Keratinocyte (primary cell): ENCODE measurements at regions not wholly inside any gene's neighbourhood (a gene's known extent, or its start where the extent isn't known, plus 50 kb on each side); places are given as distances from the start of the nearest gene placed in this dataset.

Experiments used
- DNase-seq: peaks from one replicate; pipeline ENCODE4 v3.0.0-alpha.2; 2011; ENCODE audit warnings: low read depth, missing footprints, low spot score
- FAIRE-seq: peaks from 2 replicates; lab custom pipeline; 2011; peaks lifted over from hg19 to GRCh38; lab: Jason Lieb, UNC
- H2AFZ ChIP-seq: 2 replicates; pipeline ENCODE4 v1.6.0; 2012; ENCODE audit warnings: low read length, control low read depth, inconsistent platforms; ENCODE audit not compliant: control insufficient read depth
- H3K27ac ChIP-seq: 2 replicates; pipeline ENCODE4 v1.5.1; 2011; ENCODE audit warnings: low read length; ENCODE audit not compliant: control insufficient read depth, insufficient read depth
- H3K27me3 ChIP-seq: 3 replicates; pipeline ENCODE4 v1.6.0; 2011; ENCODE audit warnings: low read length; ENCODE audit not compliant: control insufficient read depth, insufficient read depth; ENCODE audit errors: extremely low read depth
- H3K36me3 ChIP-seq, 2 experiments: 2 replicates in 1 of 2; 3 replicates in 1 of 2; pipeline ENCODE4 v1.5.1; 2011; ENCODE audit warnings: low read length in 2 of 2, mild to moderate bottlenecking in 1 of 2; ENCODE audit not compliant: control insufficient read depth in 2 of 2, insufficient read depth in 2 of 2; ENCODE audit errors: extremely low read depth in 1 of 2
- H3K4me1 ChIP-seq: 3 replicates; pipeline ENCODE4 v1.5.1; 2011; ENCODE audit warnings: low read length; ENCODE audit not compliant: control insufficient read depth, insufficient read depth; ENCODE audit errors: extremely low read depth
- H3K4me2 ChIP-seq: 3 replicates; pipeline ENCODE4 v1.6.0; 2011; ENCODE audit warnings: low read depth, low read length; ENCODE audit not compliant: control insufficient read depth, insufficient read depth; ENCODE audit errors: extremely low read depth
- H3K4me3 ChIP-seq, 3 experiments: fragments of 200-600 bp in 1 of 3; sonication (generic) in 1 of 3; 2 replicates in 2 of 3; 3 replicates in 1 of 3; pipeline ENCODE4 v1.5.1; 2011 to 2016; ENCODE audit warnings: low read length in 3 of 3, mild to moderate bottlenecking in 3 of 3, control low read depth in 2 of 3, inconsistent platforms in 1 of 3, low read depth in 1 of 3, mixed read lengths in 1 of 3, mixed run types in 1 of 3, moderate library complexity in 1 of 3; ENCODE audit not compliant: control insufficient read depth in 2 of 3, insufficient read depth in 2 of 3; ENCODE audit errors: extremely low read depth in 1 of 3
- H3K79me2 ChIP-seq: 2 replicates; pipeline ENCODE4 v1.6.0; 2012; ENCODE audit warnings: low read length; ENCODE audit not compliant: control insufficient read depth, insufficient read depth
- H3K9ac ChIP-seq: 3 replicates; pipeline ENCODE4 v1.6.0; 2011; ENCODE audit warnings: low read length; ENCODE audit not compliant: control insufficient read depth, insufficient read depth; ENCODE audit errors: extremely low read depth
- H3K9me1 ChIP-seq: 3 replicates; pipeline ENCODE4 v1.6.0; 2011; ENCODE audit warnings: low read length; ENCODE audit not compliant: control insufficient read depth, insufficient read depth; ENCODE audit errors: extremely low read depth
- H3K9me3 ChIP-seq: 2 replicates; pipeline ENCODE4 v1.5.1; 2012; ENCODE audit warnings: low read depth, low read length; ENCODE audit not compliant: control insufficient read depth
- H4K20me1 ChIP-seq: 3 replicates; pipeline ENCODE4 v1.6.0; 2011; ENCODE audit warnings: low read length; ENCODE audit not compliant: control insufficient read depth, insufficient read depth; ENCODE audit errors: extremely low read depth
- EZH2 ChIP-seq: IDR thresholded peaks from one replicate; pipeline ENCODE4 v1.6.1; 2012; ENCODE audit warnings: inconsistent platforms, mild to moderate bottlenecking, low read length, moderate library complexity
- dilution Hi-C: fragments of 300-500 bp; cut with MboI; formaldehyde crosslinking; loops from one replicate; pipeline ENCODE4 v1.7.0; 2020; ENCODE audit warnings: low sequenced_read_pairs; ENCODE audit not compliant: extremely low pct_ligation_motif_present
- small RNA-seq, 3 experiments: library from RNA; depleted of rRNA; stranded (forward); fragments of <200 nt; gene quantifications; one replicate each; pipeline ENCODE3, GENCODE V24; 2012; ENCODE audit warnings: low read depth in 3 of 3, low replicate concordance in 1 of 3; ENCODE audit not compliant: insufficient read length in 3 of 3
- TF ChIP-seq, protein P1 (sequence below), 3 experiments: IDR thresholded peaks in 1 of 3; conservative IDR thresholded peaks in 1 of 3; optimal IDR thresholded peaks in 1 of 3; 2 replicates in 2 of 3; 3 replicates in 1 of 3; pipeline versions ENCODE3 to v1.5.1; 2011; ENCODE audit warnings: low read length in 3 of 3, mild to moderate bottlenecking in 3 of 3, moderate library complexity in 2 of 3, control low read depth in 1 of 3, inconsistent platforms in 1 of 3; ENCODE audit not compliant: insufficient read depth in 2 of 3; ENCODE audit errors: extremely low read depth in 1 of 3

DNA sequence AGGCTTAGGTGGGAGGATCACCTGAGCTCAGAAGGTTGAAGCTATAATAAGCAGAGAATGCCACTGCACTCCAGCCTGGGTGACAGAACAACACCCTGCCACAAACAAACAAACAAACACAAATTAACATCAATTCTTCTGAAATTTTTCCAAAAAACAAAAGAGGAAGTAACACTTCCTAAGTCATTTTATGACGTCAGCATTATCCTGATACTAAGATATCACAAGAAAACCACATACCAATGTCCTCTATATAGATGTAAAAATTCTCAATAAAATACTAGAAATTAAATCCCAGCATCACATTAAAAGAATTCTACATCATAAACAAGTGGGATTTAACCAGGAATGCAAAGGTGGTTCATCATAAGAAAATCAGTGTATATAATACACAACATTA lies 64.4 kb upstream of the STK26 start:
- Histone ChIP-seq H3K36me3 (no peaks in the 10 kb centered on the region), H3K4me3 (no peak overlapping the region), H4K20me1 (no peaks in the 10 kb centered on the region), H3K4me2 (no peak overlapping the region), H3K79me2 (no peaks in the 10 kb centered on the region), H3K9me1 (no peaks in the 10 kb centered on the region), H3K27me3 (no peaks in the 10 kb centered on the region), H2AFZ (no peak overlapping the region), H3K27ac (no peak overlapping the region), H3K9ac (no peak overlapping the region), H3K4me1 (no peaks in the 10 kb centered on the region), H3K9me3 (no peaks in the 10 kb centered on the region)
- FAIRE-seq (no peak), DNase-seq (no peak)
- dilution Hi-C loops, result no loop called here
- no peak for TF ChIP-seq EZH2
- TF ChIP-seq, protein P1, sequence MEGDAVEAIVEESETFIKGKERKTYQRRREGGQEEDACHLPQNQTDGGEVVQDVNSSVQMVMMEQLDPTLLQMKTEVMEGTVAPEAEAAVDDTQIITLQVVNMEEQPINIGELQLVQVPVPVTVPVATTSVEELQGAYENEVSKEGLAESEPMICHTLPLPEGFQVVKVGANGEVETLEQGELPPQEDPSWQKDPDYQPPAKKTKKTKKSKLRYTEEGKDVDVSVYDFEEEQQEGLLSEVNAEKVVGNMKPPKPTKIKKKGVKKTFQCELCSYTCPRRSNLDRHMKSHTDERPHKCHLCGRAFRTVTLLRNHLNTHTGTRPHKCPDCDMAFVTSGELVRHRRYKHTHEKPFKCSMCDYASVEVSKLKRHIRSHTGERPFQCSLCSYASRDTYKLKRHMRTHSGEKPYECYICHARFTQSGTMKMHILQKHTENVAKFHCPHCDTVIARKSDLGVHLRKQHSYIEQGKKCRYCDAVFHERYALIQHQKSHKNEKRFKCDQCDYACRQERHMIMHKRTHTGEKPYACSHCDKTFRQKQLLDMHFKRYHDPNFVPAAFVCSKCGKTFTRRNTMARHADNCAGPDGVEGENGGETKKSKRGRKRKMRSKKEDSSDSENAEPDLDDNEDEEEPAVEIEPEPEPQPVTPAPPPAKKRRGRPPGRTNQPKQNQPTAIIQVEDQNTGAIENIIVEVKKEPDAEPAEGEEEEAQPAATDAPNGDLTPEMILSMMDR (optimal IDR thresholded peaks at IDR 0.05 in 1 of 3, IDR thresholded peaks at IDR 0.05 in 1 of 3, conservative IDR thresholded peaks at IDR 0.05 in 1 of 3; ENCODE audit: extremely low read depth in 1 of 3, insufficient read depth in 2 of 3, low read length in 3 of 3), result no peak

DNA sequence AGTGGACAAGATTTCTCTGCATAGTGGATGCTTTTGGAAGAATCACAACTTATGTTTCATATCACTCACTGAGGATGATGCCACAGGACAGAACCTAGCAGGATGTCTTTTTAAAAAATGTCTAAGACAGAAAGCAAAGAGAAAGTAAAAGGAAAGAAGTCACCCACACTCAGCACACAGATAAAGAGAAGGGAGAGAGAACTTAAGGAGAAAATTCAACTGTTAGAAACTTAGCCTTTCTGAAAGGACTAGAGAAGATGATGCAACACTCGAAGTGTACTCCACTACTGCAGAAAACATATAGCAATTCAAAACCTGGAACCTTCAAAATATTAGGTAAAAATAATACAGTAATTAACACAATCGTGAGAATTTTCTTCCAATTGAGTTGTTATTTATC lies 52.8 kb upstream of the STK26 start:
- no peak overlapping the region for H3K9ac ChIP-seq
- no peaks in the 10 kb centered on the region for H3K9me3 ChIP-seq
- H3K9me1 ChIP-seq, result no peaks in the 10 kb centered on the region
- H3K79me2 ChIP-seq, result no peaks in the 10 kb centered on the region
- no peak overlapping the region for H3K27ac ChIP-seq
- TF ChIP-seq EZH2, result no peak
- TF ChIP-seq, protein P1 (optimal IDR thresholded peaks at IDR 0.05 in 1 of 3, IDR thresholded peaks at IDR 0.05 in 1 of 3, conservative IDR thresholded peaks at IDR 0.05 in 1 of 3; ENCODE audit: extremely low read depth in 1 of 3, insufficient read depth in 2 of 3, low read length in 3 of 3), result no peak
- peaks cover 3% of the 10 kb centered on the region for H3K27me3 ChIP-seq
- DNase-seq (no peak), FAIRE-seq (no peak)
- no peak overlapping the region for H3K4me2 ChIP-seq
- H3K4me1 ChIP-seq, result no peaks in the 10 kb centered on the region
- H2AFZ ChIP-seq, result no peak overlapping the region
- no peak overlapping the region for H3K4me3 ChIP-seq
- no peaks in the 10 kb centered on the region for H4K20me1 ChIP-seq
- no peaks in the 10 kb centered on the region for H3K36me3 ChIP-seq
- dilution Hi-C loops, result no loop called here

Small RNA genes lying in the stretch of these regions (small RNA-seq; reads per million reads assigned to genes)
- gene AL008629.1 (0 reads per million in 3 experiments), gene HDGFP1 (0 reads per million in 3 experiments), gene MCRIP2P1 (0 reads per million in 3 experiments), gene RNA5SP514 (0 reads per million in 3 experiments)
